ENCODE measurements at regions not wholly inside any gene's neighbourhood (a gene's known extent, or its start where the extent isn't known, plus 50 kb on each side); places are given as distances from the start of the nearest gene placed in this dataset.

DNA sequence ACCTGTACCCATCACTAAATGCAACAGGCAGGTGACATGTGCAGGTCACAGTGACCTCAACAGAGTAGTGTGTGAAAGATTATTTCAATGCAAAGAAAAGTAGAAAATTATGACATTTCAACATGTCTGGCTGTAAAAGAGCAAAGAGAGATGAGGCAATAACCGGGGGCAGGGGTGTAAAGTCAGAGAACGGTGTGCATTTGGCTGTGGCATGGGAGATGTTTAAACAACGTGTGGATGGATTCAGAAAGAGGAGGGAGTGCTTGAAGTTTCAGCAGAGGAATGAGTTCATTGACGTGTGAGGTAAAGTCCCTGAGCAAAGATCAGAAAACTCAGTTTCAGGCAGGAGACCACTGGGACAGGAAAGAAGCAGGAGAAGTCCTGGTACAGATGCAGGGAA, 229.7 kb downstream of the BUD13 start:
- TF ChIP-seq, protein P1, sequence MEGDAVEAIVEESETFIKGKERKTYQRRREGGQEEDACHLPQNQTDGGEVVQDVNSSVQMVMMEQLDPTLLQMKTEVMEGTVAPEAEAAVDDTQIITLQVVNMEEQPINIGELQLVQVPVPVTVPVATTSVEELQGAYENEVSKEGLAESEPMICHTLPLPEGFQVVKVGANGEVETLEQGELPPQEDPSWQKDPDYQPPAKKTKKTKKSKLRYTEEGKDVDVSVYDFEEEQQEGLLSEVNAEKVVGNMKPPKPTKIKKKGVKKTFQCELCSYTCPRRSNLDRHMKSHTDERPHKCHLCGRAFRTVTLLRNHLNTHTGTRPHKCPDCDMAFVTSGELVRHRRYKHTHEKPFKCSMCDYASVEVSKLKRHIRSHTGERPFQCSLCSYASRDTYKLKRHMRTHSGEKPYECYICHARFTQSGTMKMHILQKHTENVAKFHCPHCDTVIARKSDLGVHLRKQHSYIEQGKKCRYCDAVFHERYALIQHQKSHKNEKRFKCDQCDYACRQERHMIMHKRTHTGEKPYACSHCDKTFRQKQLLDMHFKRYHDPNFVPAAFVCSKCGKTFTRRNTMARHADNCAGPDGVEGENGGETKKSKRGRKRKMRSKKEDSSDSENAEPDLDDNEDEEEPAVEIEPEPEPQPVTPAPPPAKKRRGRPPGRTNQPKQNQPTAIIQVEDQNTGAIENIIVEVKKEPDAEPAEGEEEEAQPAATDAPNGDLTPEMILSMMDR (IDR thresholded peaks at IDR 0.05; ENCODE audit: low read depth, low read length) = no peak
- TF ChIP-seq EZH2phosphoT487 (IDR thresholded peaks at IDR 0.05; ENCODE audit: low read depth) = no peak

Measured in OCI-LY3 (cell line).